Fibroblast of skin of back (primary cell): ENCODE measurements at regions not wholly inside any gene's neighbourhood (a gene's known extent, or its start where the extent isn't known, plus 50 kb on each side); places are given as distances from the start of the nearest gene placed in this dataset.
"Not testable (repeated sequence)": the region's sequence is repeated elsewhere in the genome, so short reads cannot be mapped to it uniquely, and the experiment has no call there.

ENCODE experiments used
- DNase-seq: peaks from one replicate; pipeline ENCODE4 v3.0.0-alpha.2; 2013

DNA sequence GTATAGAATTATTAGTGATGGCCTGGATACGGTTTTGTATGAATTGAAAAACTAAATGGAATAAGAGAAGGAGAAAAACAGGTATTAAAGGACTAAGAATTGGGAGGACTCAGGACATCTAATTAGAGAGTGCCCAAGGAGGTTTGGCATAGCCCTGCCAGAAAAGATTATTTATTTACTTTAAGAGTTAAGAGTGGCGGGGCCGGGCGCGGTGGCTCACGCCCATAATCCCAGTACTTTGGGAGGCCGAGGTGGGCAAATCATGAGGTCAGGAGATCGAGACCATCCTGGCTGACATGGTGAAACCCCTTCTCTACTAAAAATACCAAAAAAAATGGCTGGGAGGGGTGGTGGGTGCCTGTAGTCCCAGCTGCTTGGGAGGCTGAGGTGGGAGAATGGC, 115.2 kb upstream of the KCNJ3 start:
- DNase-seq = not testable (repeated sequence)

DNA sequence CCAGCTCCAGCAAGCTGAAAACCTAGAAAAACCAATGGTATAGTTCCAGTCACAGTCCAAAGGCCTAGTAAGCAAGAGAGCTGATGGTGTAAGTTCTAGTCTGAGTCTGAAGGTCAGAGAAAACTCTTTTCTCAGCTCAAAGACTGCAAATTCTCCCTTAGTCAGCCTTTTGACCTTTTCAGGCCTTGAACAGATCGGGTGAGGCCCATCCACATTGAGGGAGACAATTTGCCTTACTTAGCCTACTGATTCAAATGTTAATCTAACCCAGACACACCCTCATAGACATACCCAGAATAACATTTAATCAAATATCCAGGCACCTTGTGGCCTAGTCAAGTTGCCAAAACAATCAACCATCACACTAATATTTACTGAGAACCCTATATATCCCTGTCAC, 110.8 kb upstream of the KCNJ3 start:
- DNase-seq = no peak

DNA sequence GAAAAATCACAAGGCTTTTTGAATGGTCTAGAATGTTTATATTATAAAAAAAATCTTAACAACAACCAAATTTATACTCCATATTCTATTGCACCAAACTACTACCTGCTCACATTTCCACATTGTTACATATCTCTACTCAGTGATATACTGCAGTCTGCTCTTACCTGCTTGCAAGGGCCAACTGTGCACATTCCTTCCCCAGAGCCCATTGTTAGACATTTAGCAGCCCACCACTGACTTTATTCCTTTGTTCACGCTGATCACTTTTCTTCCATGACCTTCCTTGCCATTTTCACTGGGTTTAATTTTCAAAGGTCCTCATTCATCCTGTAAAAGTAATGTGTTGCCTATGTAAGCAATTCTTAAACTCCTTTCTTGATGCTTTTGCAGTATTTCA, 109.7 kb upstream of the KCNJ3 start:
- no peak for DNase-seq

DNA sequence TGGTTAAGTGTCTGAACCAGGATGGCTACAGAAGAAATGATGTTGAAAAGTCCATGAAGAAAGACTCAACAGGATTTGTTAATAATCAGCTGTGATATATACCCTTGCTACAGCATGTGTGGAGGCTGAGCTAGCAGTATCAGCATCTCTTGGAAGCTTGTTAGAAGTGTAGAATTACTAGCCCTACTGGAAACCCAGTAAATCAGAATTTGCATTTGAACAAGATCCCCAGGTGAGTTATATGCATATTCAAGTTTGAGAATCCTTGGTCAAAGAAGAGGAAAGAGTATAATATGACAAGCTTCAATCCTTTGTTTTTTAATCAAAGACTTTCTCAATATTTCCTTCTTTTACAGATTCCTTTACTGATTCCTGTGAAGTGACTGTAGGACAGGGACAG, 109.0 kb upstream of the KCNJ3 start:
- no peak for DNase-seq

DNA sequence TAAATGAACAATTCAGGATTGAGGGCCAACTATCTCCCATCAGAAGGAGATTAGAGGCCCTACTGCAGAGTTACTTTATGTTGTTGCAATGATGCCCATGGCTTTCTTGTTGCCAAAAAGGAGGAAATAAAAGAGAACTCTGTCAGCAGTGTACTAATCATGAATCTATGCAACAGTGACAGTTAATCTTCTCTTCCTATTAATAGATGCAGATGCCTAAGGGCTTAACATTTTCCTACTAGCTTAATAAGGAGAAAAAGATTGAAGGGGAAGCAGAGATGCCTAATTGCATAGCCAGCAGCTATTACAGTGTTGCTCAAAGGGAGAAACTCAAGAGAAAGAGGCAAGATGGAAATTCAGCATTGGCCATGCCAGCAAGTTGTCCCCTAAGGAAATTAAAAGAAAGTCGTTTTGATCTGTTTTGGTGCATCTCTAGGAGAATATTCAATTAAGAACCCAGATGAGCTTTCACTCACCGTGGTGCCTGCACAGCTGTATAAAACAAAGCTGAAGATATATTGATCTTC, 107.1 kb upstream of the KCNJ3 start:
- no peak for DNase-seq

DNA sequence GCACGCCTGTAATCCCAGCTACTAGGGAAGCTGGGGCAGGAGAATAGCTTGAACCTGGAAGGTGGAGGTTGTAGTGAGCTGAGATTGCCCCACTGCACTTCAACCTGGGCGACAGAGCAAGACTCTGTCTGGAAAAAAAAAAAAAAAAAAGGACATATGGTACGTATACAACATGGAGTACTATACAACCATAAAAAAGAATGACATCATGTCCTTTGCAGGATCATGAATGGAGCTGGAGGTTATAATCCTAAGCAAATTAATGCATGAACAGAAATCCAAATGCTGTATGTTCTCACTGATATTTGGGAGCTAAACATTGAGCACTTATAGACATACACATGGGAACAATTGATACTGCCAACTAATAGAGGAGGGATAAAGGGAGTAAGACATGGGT, 99.3 kb upstream of the KCNJ3 start:
- no peak for DNase-seq

DNA sequence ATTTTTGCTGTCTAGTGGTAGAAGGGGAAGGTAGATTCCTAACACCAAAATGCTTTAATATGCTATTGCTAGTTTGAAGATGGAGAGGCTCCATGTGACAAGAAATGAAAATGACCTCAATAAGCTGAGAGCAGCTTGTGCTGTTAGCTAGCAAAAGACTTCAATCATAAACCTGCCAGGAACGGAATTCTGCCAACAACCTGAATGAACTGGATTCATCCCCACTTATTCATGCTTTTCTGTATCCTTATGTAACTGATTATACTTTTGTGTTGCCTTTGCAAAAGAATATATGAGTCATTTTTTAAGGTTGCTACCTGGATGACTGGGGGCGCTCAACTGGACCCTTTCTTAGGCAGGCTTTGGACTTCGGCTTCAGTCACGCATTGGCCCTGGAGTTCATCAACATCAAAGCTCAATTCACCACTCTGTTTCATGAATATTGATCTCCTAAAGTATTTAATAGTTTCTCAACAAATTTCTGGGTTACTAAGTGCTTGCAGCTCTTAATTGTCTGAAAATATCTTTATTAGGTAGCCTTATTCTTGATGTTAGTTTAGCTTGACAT, 97.5 kb upstream of the KCNJ3 start:
- DNase-seq = no peak

DNA sequence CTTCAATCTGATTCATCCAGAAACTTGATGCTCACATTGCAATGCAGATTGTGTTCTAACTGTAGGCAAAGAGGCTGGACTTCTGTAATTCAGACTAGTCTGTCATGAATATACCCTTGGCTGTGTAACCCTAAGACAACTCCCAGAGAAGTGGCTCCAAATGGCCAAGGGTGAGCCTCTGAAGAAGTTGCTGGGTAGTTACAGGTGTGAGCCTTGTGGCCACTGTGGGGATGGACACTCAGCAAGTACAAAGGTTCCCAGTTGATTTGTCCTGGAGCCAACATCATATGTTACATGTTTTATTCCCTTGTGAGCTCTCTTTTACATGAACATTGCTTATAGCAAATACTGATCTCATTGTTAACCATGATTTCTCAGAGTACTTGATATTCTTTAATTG, 94.8 kb upstream of the KCNJ3 start:
- no peak for DNase-seq

DNA sequence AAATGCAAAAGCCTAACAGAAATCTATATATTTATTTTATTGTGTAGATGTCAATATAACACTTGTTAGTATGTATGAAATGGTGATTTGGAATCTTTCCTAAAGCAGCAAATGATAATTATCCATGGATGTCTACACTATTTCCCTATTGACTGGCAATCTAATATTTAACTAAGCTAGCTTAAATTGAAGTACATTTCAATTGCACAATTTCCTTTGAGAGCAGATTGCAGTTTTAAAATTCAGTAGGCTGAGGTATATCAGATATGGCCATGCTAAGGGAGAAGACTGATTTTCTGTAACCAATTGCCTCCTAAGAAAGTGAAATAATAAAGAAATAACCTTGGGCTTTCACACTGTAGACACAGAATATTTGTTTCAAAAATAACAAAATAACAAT, 90.1 kb upstream of the KCNJ3 start:
- DNase-seq = no peak

DNA sequence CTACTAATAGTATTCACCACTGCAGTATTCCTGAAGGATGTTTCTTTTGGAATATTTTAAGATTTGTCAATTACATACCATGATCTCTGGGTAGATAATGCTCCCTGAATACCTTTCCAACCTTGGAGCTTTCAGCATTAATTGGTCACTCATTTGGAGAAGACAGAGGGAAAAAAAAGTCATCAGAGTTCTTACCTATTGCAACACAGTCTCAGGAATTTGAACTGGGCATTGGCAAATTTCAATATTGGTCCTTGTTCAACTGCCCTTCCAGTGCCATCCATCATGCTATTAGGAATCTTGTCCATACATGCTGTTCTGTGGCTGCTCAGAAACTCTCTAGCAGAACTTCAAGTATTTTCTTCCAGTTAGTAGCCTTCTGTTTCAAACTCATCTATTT, 83.6 kb upstream of the KCNJ3 start:
- DNase-seq = no peak

DNA sequence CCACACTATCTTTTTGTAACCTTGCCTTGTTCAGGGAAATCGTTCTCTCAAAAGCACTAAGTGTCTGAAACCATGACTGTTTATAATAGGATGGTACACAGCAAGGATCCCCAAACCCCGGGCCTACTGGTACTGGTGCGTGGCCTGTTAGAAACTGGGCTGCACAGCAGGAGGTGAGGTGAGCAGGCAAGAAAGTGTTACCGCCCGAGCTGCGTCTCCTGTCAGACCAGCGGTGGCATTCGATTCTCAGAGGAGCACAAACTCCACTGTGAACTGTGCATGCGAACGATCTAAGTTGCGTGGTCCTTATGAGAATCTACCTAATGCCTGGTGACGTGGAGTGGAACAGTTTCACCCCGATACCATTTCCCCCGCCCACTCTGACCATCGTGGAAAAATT, 81.8 kb upstream of the KCNJ3 start:
- no peak for DNase-seq

DNA sequence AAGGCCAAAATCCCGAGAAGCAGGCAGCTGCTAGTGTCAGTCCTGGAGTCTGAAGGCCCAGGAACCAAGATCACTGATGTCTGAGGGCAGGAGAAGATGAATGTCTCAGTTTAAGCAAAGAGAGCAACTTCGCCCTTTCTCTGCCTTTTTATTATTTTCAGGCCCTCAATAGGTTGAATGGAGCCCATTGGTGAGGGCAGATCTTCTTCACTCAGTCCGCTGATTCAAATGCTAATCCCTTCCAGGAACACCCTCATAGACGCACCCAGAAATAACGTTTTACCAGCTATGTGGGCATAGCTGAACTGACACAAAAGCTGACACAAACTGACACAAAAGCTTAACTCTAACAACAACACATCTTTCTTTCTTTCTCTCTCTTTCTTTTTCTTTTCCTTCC, 78.0 kb upstream of the KCNJ3 start:
- DNase-seq = no peak

DNA sequence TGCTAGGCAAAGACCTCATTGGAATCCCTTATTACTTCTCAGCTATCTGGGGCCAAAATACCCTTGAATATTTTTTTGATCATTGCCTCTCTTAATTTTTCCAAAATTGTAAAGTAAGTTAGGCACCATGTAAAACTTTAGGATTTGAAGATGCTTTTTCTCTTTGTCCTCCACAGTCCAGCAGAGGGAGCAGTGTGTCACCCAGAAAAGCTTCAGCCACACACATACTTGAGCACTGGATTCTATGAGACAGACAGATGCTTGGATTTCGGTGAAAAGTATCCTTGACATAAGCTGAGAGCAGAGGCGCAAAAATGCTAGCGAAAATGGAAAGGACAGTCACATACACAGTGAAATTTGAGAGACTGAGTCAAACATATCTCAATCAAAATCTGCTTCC, 74.7 kb upstream of the KCNJ3 start:
- DNase-seq = peak; percentile 48

DNA sequence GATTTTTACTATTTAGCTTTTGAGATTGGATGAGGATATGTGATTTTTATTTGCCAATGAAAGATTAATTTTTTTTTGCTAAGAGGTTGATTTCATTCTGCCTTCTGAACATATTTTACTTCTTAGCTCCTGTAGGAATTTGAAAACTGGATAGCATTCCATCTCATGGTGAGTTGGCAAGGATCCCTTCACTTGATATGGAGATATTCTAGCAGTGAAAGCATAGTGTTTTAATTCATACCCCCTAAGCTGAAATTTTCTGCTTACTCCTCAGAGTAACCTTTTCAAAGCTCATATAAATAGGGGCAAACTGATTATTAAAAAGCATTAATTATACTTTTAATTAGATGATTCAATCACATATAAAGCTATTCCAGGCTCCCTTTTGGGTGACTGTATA, 61.0 kb upstream of the KCNJ3 start:
- DNase-seq = peak; percentile 4

DNA sequence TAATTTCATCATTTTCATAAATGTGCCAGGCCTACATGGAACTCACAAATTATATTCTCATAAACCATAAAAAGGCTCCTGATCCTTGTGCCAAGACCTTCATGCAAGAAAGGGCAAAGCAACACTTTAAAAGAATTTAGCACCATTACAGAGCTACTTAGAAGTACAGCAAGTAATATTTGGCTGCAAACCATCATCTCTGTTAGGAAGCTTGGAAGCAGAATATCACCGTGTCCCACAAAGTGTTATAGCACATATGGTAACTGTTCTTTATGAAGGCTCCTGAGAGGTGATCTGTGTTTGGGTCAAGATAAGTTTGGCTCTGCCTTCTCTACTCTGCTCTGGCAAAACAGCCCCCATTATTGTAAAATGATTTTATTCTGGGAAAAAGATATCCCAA, 59.7 kb upstream of the KCNJ3 start:
- no peak for DNase-seq

DNA sequence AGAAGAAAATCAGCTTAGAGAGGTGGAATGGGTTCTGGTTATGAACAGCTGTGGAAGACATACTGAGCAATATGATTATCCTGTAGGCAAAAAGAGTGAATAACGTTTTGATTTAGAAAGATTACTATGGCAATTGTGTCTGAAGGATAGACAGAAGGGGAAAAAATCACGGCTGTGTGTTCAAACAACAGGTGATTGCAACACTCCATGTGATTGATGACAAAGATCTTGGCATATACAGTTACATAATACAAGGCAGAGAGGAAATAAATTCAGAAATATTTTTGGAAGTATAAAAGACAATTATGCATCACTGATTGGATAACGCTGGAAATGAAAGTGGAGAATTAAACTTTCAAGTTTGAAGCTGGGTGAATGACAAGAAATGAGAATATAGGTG, 58.5 kb upstream of the KCNJ3 start:
- DNase-seq = no peak
